Mesenteric fat pad (tissue), 1 donor: ENCODE measurements at regions not wholly inside any gene's neighbourhood (a gene's known extent, or its start where the extent isn't known, plus 50 kb on each side); places are given as distances from the start of the nearest gene placed in this dataset.
"Not testable (repeated sequence)": the region's sequence is repeated elsewhere in the genome, so short reads cannot be mapped to it uniquely, and the experiment has no call there.

Experiments
- DNase-seq: peaks from one replicate; pipeline ENCODE4 v3.0.0-alpha.2; 2020; ENCODE audit warnings: low spot score
- donor health status: DM: yes; HTN: yes; CAD: no.

GRCh38 chr3:178159691-178160220, 376.5 kb upstream of the KCNMB2 start:
- DNase-seq = no peak

GRCh38 chr3:178169421-178169820, 366.8 kb upstream of the KCNMB2 start:
- no peak for DNase-seq

- DNase-seq = no peak
Observed at GRCh38 chr3:178170698-178171535, 365.3 kb upstream of the KCNMB2 start.

DNA sequence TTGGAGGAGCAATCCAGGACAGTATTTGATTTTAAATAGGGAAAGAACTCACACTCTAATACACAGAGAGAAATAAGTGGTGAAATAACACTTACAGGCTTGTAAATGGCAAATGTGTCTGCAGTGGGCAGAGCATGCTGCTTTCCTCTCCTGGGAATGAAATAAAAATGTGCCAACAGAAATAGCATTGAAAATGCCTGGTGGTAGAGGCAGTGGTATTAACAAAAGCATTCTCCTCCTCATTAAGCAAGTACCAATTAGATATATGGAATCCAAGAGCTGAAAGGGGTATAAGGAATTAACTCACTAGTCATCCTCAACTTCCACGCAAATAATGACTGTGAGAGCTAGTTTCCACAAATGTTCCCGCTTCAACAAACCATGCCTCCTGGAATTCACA, 364.1 kb upstream of the KCNMB2 start:
- DNase-seq = no peak

- DNase-seq = no peak
Observed at GRCh38 chr3:178174201-178174915, 361.9 kb upstream of the KCNMB2 start.

DNA sequence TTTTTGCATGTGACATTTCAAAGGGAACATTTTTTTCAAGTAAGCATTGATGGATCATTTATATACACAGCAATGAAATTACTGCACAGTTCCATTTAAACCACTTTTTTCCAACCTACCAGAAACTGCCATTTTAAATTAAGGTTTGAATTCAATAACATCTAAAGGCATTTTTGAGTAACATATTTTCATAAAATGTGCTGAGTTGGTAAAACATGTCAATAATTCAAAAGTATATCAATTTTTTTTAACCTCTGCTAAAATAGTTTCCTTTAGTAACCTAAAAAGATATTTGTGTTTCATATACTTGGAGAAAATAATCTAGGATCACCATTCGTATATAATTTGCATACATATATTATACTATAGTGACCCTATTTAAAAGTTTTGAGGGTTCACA, 355.1 kb upstream of the KCNMB2 start:
- no peak for DNase-seq

DNA sequence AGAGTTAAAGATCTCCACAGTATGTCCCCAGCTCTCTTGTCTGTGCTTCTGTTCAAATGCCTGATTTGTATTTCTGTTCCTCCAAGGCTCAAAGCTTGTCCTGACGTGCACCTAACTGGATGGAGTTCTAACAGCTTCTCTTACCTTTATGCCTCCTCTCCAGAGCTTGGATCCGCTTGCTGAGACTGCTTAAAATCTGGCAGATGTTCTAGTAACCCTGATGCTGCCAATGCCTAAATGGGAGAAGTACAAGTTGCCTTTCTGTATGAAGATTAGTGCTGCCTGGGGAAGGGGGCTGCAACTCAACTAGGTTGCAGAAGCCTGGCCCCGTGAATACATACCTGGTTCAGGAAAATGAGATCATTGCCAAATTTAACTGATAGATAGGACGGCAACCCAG, 354.5 kb upstream of the KCNMB2 start:
- no peak for DNase-seq

DNA sequence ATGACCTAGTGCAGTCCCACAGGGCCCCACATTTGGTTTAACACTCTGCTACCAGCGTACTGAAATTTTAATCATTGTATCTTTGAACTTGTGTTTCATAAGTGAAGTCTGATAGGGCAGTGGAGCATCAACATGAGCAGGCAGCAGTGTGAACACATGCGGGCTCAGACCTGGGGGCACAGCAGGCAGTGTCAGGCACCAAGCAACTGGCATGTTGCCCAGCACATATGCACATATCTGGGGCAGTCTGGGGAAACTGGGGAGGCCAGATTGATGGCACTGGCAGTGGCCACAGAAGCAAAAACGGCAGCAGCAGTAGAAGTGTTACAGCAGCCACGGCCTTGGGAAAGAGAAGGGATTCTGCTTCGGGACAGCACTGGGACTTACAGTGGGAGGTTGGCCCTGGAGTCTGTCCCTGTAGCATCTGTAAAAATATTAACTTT, 353.9 kb upstream of the KCNMB2 start:
- DNase-seq = no peak

- no peak for DNase-seq
Observed at GRCh38 chr3:178184833-178185232, 351.4 kb upstream of the KCNMB2 start.

- no peak for DNase-seq
Observed at GRCh38 chr3:178186666-178187065, 349.6 kb upstream of the KCNMB2 start.

GRCh38 chr3:178189854-178190253, 346.4 kb upstream of the KCNMB2 start:
- no peak for DNase-seq

DNA sequence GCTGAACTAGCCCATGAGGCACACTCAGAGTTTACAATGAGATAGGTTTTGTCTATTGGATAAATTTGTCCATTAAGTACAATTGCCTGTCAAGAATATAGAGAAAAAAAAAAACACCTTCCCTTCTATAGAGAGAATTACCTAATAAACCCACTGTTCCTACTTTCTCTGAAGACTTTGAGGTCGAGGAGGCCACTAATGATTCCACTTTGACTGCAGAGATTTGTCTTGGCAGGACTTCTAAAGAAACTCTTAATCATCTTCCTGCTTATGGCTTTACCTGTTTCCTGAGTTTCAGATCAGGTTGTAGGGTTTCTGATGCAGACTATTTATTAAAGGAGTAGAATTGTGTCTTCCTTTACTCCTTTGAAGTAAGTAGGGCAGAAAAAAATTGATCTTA, 342.4 kb upstream of the KCNMB2 start:
- DNase-seq = no peak

GRCh38 chr3:178194539-178194938, 341.7 kb upstream of the KCNMB2 start:
- DNase-seq = no peak

GRCh38 chr3:178195824-178196223, 340.4 kb upstream of the KCNMB2 start:
- no peak for DNase-seq

DNA sequence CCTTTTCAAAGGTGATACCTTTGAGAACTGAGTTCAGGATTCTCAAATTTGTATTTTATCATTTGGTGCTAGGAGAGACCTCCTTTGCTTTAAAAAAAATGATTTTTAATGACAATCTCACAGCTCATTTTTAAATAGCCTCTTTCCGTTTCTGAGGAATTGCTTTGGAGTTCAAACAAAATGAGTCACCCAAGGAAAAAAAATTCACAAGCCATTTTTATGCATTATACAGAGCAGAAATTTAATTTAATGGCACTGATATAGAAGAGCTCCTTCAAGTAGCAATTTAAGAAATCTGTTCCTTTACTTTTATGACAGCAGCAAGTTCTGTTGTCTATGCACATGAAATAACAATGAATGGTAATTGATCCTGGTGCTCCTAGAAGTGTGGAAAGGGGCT, 337.9 kb upstream of the KCNMB2 start:
- DNase-seq = no peak

DNA sequence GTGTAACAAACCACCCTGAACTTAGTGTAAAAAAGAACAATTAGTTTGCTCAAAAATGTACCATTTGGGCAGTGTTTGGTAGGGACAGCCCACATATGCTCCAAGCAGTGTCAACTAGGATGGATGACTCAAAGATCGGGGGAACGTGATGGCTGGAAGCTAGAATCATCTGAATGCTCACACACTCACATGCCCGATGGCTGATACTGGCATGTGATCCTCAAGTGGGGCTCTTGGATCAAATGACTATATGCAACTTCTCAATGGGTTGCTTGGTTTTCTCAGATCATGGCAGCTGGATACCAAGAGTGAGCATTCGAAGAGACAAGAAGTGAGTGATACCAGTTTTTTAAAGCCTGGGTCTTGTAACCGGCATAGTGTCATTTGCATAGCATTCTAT, 335.9 kb upstream of the KCNMB2 start:
- DNase-seq = no peak

DNA sequence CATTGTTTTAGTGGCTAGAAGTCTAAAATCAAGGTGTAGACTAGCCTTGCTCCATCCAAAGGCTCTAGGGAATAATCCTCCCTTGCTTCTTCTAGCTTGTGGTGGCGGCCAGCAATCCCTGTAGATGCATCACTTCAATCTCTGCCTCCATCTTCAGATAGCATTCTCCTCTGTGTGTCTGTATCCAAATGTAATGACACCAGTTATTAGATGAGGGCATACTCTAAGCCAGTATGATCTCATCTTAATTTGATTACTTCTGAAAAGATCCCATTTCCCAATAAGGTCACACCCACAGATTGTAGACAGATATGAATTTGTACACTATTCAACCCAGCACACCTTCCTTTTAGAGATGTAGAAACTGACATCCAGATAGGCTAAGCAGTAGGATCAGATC, 334.5 kb upstream of the KCNMB2 start:
- no peak for DNase-seq

- no peak for DNase-seq
Observed at GRCh38 chr3:178202194-178202593, 334.0 kb upstream of the KCNMB2 start.

DNA sequence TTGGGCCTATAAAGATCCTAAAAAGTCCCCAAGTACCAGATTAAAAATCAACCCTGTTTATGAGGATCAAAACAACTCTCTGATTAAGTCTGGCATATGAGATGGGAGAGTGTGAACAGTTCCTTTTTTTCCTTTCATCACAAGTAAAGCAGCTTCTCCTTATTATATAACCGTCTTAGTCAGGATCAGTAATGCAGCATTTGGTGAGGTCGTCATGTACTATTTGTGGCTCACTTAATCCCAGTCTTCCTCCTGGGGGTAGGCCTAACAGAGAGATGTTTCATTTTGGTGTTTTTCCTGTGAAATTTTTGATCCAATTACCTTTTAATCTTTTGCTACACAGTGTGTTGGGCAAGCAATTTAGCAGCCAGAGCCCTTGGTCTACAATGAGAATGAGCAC, 333.1 kb upstream of the KCNMB2 start:
- no peak for DNase-seq

DNA sequence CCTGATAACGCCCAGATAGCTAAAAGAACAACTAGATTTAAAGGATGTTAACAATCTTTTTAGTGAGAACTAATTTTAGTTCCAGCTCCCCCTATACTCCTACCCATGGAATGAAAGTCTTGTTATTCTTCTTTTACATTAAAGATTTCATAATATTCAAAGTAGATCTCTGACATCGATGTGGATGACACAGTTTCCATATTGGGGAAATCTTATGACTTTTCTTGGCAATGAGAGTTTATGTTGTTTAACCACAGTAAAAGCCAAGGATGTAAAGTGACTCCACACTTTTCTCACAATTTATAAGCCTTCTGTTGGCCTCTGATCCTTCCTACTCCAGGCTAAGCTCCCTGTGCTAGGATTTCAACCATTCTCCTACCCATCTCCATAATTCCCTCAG, 332.6 kb upstream of the KCNMB2 start:
- no peak for DNase-seq

- no peak for DNase-seq
Observed at GRCh38 chr3:178205740-178206139, 330.5 kb upstream of the KCNMB2 start.

GRCh38 chr3:178206521-178206920, 329.7 kb upstream of the KCNMB2 start:
- DNase-seq = no peak

DNA sequence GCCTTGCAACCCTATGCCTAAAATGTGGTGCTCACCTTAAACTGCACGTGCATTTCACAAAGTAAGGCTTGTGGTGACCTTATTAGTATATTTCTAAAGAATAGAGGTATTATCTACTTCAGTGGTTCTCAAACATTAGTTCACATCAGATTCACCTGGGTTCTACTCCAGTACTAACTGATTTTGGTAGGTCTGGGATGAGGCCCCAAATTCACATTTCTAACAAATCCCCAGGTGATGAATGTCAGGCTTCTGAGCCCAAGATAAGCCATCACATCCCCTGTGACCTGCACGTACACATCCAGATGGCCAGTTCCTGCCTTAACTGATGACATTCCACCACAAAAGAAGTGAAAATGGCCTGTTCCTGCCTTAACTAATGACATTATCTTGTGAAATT, 329.1 kb upstream of the KCNMB2 start:
- not testable (repeated sequence) for DNase-seq
